Tongue (tissue), 1 donor: ENCODE measurements at regions not wholly inside any gene's neighbourhood (a gene's known extent, or its start where the extent isn't known, plus 50 kb on each side); places are given as distances from the start of the nearest gene placed in this dataset.
"Not testable (repeated sequence)": the region's sequence is repeated elsewhere in the genome, so short reads cannot be mapped to it uniquely, and the experiment has no call there.

Experiments
- DNase-seq: peaks from one replicate; pipeline ENCODE4 v3.0.0-alpha.2; 2015

- DNase-seq = no peak
These were observed 725.3 kb upstream of the NCAM2 start for GRCh38 chr21:20272791-20273362.

DNA sequence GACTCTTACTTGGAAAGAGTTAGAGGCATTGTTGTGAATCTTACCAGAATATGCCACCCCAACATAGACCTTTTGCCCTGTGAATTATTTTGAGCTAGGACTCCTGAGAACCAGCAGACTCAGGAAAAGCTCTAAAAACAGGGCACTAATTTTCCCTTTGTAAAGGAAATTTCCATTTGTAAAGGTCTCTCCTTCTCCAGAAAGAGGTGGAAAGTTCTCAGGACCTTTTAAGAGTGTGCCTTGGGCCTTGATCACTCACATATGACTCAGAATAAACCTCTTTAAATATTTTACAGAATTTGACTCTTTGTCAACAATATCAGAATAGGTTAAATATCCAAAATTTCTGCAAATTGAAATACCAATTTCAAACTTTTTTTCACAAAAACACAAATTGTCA lies 721.8 kb upstream of the NCAM2 start:
- DNase-seq = no peak

GRCh38 chr21:20276954-20277353 lies 721.3 kb upstream of the NCAM2 start:
- no peak for DNase-seq

- no peak for DNase-seq
These were observed 714.4 kb upstream of the NCAM2 start for GRCh38 chr21:20283836-20284235.

DNA sequence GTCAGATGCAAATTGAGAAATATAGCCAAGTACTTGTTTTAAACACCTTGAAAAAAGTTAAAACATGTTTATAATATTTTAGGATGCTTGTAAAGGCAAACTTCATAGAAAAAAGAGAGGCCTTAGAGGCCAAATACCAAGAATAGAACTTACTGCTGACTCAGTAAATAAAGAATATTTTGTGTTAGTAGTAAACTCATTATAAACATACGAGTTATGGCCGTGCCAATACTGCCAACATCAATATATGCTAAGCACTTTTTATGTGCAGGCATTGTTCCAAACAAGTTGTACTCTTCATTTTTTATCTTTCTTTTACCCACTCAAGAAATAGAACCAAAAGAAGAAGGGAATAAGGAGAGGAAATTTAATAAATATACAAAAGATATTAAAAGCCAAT lies 705.9 kb upstream of the NCAM2 start:
- DNase-seq = no peak

GRCh38 chr21:20292854-20293253 lies 705.4 kb upstream of the NCAM2 start:
- DNase-seq = not testable (repeated sequence)

DNA sequence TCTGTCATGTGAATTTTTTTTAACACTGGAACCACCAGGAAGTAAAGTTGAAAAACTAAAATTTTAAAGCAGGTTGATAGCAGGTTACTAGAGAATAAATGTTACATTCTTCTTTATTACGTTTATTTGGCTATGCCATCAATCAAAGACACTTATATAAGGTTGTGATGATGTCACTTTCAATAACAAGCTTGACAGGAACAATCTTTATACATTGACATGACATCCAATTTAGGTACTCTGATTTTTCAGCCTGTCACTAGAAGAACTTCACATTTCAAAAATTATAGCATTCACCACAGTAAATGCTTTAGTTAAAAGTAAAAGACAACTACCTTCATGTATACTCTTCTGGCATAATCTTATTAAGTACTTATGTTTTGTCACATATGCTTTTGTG lies 696.8 kb upstream of the NCAM2 start:
- DNase-seq = no peak

DNA sequence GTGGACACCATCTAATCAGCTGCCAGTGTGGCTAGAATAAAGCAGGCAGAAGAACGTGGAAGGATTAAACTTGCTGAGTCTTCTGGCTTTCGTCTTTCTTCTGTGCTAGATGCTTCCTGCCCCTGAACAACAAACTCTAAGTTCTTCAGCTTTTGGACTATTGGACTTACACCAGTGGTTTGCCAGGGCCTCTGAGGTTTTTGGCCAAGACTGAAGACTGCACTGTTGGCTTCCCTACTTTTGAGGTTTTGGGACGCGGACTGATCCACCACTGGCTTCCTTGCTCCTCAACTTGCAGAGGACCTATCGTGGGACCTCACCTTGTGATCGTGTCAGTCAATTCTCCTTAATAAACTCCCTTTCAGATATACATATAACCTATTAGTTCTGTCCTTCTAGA lies 696.1 kb upstream of the NCAM2 start:
- no peak for DNase-seq

DNA sequence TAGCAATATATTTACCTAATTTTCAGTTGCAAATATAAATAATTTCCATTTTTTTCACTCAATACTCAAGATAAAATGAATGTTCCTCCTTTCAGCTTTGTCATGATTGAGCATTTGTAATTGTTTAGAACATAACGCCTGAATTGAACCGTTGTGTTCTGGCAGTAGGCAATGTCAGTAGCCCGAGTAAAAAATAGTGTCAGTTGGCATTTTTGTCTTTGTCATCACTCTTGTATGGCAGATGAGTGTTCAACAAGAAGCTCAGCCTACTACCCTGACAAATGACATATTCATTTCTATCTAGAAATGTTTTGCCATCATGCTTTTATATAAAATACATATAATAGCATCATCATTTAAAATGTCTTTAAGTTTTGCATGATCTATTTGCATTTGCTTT lies 691.4 kb upstream of the NCAM2 start:
- DNase-seq = no peak

DNA sequence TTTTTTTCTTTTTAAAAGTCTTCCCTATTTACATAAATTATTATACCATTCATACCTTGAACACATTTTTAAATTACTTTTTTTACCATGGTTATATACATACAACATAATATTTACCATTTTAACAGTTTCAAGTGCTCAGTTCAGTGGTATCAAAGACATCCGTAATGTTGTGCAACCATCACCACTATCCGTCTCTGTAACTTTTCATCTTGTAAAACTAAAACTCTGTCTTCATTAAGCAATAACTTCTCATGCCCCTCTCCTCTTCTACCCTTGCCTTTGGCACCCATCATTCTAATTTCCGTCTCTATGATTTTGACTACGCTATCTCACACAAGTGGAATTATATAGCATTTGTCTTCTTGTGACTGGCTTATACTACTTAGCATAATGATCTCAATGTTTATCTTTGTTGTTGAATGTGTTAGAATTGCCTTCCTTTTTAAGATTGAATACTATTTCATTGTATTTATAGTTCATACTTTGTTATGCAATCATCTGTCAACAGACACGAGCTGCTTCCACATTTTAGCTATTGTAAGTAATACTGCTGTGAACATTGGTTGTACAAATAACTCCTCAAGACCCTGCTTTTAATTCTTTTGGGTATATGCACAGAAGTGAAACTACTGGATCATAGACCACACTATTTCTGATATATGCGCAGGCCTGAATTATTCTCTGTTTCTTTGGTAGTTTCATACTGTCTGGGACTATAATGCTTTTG lies 689.5 kb upstream of the NCAM2 start:
- no peak for DNase-seq

DNA sequence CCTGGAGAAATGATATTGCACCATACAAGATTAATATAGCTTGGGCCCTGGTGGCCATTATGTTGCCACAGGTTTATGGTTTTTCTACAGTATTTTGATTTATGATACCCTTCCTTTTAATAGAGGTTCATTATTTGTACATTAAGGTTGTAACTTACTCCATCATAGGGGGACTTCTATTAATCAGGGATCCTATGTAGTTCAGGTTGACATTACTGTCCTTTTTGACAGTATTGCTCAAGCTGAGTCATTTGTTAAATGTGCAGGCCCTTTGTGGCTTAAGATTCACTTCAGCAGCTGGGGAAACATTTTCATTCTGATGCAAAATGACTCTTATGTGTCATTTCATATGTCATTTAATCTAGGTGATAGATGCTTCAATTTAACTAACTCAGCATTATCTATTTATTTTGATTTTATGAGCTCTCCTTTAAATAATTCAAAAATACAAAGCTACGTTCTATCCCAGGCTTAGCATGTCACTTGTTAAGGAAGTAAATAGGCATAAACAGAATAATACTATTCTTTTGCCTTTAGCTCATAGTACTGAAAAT lies 686.9 kb upstream of the NCAM2 start:
- no peak for DNase-seq

GRCh38 chr21:20313013-20313412 lies 685.2 kb upstream of the NCAM2 start:
- DNase-seq = no peak

- no peak for DNase-seq
These were observed 683.2 kb upstream of the NCAM2 start for GRCh38 chr21:20315042-20315441.

- no peak for DNase-seq
These were observed 668.6 kb upstream of the NCAM2 start for GRCh38 chr21:20329636-20330035.

- DNase-seq = no peak
These were observed 667.6 kb upstream of the NCAM2 start for GRCh38 chr21:20330652-20331051.

DNA sequence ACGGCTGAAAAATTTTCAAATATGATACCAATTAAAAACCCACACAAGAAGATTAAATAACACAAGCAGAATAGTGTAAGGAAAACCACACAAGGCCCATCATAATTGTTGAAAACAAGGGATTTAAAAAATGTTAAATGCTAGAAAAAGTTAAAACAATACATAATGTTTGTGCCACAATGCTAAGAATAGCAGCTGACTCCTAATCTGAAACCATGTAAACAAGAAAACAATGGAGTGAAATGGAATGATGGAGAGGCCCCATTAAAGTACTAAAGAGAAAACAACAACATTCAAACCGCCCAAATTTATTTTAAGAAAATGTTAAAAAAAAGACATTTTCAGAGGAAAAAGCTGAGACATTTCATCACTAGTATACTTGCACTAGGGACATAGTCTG lies 663.6 kb upstream of the NCAM2 start:
- no peak for DNase-seq

DNA sequence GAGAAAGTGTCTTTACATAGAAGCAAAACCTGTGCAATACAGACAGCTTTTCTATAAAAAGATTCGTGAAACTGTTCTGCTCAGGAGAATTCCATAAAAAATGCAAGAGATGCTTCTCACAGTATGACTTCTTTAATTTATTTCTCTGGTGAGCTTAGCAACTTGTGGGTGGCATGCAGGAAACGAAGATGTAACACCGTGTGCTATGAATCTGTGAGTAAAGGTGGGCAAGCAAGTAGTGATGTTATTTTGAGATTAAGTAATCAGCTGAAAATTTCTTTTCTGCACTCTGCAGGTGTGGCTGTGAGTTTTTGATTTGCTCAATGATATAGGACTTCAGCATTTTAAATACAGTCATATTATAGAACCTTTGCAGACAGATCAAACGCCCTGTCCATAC lies 656.8 kb upstream of the NCAM2 start:
- DNase-seq = no peak

- no peak for DNase-seq
These were observed 655.0 kb upstream of the NCAM2 start for GRCh38 chr21:20343186-20343585.

DNA sequence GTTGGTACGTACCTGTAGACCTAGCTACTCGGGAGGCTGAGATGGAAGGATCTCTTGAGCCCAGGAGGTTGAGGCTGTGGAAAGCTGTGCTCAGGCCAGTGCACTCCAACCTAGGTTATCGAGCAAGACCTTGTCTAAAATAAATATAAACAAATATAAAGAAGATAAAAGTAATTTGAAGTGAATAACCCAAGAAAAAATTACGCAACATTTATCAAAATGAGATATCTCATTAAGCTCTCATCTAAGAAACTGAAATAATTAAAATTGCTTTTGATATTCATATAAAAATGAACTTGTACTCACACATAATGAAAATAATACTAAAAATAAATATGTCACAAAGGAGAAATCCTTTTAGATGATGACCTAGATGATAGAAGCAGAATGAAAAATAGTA lies 647.1 kb upstream of the NCAM2 start:
- DNase-seq = no peak

DNA sequence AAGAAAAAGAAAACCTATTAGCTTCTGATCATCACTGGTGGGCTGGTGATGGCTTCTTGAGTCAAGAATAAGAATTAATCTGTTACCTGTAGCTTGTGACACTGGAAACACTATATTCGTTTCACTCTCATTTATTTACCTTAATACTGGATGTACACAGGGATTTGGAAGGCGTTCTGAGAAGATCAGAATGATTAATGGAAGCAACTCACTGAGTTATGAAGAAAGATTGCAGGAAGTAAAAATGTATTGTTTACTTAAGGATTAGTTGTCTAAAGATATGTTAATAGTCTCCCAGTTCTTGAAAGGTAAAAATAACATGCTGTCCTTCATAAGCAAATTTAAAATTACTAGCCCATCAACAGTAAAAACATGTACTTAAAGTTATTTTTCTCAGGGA lies 644.9 kb upstream of the NCAM2 start:
- no peak for DNase-seq

DNA sequence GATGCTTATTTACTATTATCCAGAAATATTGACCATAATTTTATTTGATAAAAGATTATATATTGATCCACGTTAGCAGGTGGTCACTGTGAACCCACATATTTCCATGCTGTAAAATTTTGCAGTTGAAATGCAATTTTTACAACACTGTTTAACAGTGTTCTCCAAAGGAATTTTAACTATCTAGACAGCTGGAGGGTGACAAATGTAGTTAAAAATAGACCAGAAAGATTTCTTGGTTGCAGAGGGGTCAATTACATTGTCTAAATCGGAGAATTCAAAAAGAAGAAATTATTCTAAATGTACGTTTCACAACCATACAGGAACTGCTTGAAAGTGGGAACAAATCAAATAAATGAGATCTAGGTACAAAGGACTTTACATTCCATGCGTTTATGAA lies 625.2 kb upstream of the NCAM2 start:
- DNase-seq = peak; percentile 68

DNA sequence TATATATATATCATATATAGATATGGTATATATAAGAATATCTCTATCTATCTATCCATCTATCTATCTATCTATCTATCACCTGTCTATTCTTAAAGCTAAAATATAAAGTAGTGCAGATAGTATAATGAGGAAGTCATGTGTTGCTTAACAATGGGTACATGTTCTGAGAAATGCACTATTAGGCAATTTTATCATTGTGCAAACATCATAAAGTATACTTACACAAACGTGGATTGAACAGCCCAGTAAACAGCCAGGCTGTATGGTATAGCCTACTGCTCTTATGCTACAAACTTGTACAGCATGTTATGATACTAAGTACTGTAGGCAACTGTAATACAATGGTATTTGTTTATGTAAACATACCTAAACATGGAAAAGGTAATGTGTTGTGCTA lies 621.0 kb upstream of the NCAM2 start:
- no peak for DNase-seq

GRCh38 chr21:20388400-20388799 lies 609.8 kb upstream of the NCAM2 start:
- no peak for DNase-seq

GRCh38 chr21:20396798-20397197 lies 601.4 kb upstream of the NCAM2 start:
- no peak for DNase-seq
